GM21526 (cell line): ENCODE measurements at regions not wholly inside any gene's neighbourhood (a gene's known extent, or its start where the extent isn't known, plus 50 kb on each side); places are given as distances from the start of the nearest gene placed in this dataset.

Source experiments
- ATAC-seq: cut with Tn5 transposase; IDR thresholded peaks from one replicate; pipeline ENCODE4 v1.9.1; 2021; ENCODE audit warnings: moderate library complexity; ENCODE audit not compliant: unreplicated experiment, low FRiP score

DNA sequence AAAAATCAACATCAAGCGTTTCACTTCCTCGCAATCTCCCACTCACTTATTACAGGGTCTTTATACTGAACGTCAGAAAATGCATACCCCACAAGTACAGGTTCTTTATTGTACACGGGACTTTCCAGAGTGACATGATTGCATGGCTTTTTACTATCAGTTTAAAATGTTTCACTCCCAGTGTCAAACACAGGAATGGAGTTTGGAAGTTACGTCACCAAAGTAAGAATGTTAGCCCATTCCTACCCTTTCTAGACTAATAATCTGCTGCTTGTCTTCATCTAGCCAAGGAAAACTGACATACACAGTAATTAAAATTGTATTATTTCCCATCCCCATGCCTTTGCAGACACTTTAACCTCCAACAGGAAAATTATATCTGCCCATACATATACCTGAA lies 624.2 kb downstream of the BCL11B start:
- ATAC-seq = no peak

DNA sequence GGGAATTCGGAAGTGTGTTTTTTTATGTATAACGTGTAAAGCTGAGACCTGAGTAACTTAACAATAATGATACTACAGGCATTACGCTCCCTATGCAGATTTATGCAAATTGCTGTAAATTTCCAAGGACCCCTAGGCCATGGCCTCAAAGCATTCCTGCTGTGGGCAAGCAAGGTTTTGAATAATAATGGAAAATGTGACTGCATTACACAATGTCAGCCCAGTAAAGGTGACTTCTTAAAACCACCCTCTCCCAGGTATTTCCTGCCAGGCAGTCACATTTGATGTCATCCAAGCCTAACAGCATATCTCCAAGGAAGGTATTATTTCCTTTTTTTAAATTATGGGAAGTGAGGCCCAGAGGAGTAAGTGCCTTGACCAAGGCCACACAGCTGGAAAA lies 621.0 kb downstream of the BCL11B start:
- no peak for ATAC-seq

DNA sequence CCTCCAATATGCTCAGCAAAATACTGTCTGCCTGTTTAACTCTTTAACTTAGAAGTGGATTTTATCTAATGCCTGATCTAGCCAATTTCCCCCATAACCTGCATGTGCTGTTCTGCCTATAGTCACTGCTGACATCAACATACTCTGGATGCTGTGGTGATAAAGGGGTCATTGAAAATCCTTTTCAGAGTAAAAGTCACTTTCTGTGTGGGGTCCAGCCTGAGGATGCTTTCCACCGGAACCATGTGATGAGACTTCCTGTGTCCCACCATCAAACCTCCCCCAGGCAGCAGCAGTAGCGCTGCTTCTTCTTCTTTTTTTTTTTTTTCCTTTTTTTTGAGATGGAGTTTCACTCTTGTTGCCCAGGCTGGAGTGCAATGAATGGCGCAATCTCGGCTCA lies 607.0 kb downstream of the BCL11B start:
- no peak for ATAC-seq

DNA sequence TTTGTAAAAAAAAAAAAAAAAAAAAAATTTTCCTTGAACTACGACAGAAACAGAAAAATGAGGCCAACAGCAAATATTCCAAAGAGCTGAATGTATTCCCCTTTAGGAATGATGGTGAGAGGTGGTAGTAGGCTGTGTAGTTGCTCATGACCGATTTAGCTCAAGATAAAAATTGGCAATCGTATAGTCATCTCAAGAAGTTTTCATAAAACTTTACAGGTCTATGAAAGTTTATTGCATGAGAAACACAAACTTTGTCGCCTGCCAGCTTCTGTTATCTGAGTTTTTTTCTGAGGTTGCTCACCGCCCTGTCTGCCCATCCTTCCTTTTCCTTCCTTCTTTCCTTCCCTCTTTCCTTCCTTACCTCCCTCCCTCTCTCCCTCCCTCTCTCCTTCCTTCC lies 605.5 kb downstream of the BCL11B start:
- no peak for ATAC-seq

DNA sequence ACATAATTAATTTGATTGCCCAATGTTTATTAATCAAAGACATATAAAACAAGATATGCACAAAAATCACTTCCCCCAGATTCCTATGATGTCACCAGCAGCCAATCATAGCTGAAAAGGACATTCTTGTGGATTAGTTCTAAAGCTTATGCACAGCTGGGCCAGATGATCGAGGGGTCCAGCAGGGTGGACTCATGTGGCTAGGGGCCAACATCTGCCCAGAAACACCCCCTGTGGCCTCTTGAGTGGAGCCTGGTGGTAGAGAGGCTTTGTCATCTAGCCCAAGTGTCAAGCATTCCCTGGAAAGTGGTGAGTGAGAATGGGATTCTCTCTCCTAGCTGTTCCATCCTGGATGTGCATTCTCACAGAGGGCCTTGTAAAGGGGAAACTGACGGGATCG lies 590.0 kb downstream of the BCL11B start:
- ATAC-seq = no peak

DNA sequence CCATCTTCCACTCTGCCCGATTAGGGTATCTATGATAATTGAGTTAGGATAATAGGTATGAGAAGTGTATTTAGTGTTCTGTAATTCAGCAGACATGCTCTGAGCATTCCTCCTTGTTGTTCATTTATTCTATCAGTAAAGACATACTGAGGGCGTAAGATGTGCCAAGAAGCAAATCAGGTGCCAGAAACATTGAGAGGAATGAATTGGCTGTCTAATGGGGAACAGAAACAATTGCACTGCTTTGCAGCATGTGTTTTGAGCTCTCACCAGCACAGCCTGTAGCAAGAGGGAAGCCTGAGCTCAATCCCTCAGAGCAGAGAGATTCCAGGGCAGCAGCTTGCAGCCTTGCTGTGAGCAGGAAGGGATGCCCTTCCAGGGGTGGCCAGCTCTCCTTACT lies 589.3 kb downstream of the BCL11B start:
- no peak for ATAC-seq

DNA sequence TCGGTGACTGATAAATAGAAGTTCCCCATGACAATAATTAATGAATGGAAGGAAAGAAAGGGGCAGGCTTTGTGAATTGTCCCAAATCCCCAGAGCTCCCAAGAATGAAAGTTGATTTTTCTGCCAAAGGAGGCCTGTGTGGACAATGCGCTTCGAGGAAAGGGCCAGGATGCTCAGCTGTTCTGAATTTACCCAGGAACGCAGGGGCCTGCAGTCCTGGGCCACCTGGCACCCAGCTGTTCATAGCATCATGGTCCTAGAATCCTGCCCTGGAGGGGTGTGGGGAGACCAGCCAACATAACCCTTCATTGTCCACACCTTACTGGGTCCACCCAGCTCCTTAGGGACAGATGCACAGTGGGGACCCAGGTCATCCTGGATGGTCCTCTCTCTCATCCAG lies 587.5 kb downstream of the BCL11B start:
- ATAC-seq = no peak

DNA sequence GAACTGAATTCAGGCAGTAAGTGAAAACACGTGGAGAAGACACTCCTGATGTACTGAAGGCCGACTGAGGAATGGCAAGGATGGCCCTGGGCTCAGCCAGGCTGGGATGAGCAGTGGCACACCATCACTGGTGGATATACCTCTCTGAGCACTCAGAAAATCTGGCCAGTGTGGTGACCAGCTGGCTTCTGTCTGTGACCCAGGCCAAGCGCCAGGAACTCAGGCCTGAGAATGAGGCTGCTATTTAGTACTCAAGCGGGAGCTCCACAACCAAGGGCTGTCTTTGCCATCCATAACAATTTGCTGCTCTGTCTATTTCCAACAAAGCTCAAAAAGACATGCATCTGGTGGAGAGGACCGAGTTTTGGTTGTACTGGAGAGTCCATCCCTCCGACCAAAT lies 586.3 kb downstream of the BCL11B start:
- ATAC-seq = no peak

DNA sequence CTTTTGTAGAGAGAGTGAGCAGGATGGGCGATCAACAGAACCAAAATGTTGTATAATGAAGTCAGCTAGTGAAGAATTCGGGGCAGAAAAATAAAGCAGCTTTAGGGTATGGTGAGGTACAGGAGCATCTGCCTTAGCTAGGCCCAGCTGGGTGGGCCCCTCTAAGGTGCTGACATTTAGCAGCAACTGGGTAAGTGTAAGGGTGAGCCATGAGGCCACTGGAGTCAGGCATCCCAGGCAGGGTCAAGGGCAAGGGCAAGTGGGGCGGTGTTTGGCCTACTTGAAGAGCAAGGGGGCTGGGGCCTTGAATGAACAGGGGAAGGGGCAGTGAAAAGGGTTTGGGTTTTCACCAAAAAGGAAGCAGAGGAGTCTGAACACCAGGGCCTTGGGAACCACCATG lies 583.6 kb downstream of the BCL11B start:
- ATAC-seq = no peak

DNA sequence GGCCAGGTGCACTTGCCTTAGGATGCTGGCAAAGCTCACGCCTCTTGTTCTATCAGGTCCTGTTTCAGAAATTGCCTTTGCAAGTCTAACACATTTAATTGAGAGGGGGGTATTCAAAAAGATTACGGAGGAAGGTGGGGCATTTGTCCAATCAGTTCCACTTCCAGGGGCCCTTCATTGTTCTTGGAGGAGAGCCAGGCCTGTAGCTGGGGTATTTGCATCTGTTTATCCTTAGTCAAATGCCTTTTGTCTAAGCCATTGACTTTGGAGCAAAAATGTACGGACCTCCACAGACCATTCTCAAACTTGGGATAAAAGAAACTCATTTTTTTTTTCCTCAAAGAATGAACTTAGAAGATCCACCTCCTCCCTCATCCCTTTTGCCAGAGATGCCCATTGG lies 582.0 kb downstream of the BCL11B start:
- no peak for ATAC-seq

DNA sequence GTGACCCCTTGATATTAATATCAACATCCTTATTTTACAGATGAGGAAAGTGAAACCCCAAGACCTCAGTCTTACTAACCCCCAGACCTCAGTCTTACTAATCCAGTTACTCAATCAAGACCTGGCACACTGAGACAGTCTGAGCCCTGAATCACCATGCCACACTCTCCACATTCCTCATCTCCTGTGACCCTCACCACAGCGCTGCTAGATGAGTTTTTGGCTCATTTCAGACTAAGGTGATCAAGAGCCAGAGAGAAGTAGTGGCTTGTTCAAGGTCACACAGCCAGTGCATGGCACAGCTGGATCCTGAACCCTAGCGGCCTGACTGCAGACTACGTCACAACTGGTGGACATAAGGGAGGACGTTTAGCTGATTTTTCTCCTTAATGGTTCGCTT lies 579.2 kb downstream of the BCL11B start:
- ATAC-seq = no peak

DNA sequence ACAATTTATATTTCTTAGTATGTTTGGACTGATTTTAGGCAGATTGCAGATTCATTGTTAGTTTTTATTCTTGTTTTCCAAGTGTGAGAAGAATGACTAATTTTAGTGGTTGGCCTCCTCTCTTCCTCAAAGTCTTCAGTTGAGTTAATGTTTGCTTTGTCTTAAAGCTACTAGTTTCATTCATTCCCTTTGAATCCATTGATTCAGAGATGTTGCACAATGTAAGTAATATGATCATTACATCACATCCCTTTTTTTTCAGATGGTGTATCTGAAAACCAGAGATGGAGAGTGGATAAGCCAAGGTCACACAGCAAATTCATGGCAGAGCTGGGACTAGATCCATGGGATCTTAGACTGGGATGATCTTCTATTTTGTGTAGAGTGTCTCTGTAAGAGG lies 577.5 kb downstream of the BCL11B start:
- no peak for ATAC-seq

DNA sequence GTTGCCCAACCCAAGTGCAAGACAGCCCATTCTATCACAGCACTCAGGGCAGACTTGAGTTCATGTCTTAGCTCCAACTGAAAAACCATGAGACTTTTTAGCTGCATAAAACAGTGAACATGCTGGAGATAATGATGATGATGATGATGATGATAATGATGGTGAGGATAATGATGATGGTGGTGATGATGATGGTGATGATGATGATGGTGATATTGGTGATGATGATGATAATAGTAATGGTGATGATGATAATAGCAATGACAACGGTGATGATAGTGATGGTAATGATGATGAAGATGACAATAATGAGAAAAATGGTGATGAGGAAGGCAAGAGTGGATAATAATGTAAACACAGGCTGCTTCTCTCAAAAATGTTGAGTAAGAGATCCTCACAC lies 576.2 kb downstream of the BCL11B start:
- ATAC-seq = no peak

DNA sequence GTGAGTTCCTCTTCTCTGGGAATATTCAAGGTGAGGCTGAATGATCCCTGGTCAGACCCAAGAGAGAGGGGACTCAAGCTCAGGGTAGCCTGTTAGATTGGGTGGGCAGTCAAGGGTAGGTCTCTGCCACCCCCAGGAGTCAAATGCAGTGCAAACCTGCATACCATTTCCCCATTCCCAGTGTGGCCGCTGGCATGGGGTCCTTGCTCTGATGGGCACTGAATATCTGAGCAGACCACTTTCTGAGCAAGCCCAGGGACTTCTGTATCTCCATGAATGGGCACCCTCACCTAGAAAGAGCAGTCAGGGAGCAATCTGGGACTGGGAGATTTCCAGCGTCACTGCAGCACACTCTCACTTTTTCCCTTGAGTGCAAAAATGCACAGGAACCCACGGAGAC lies 573.7 kb downstream of the BCL11B start:
- no peak for ATAC-seq

DNA sequence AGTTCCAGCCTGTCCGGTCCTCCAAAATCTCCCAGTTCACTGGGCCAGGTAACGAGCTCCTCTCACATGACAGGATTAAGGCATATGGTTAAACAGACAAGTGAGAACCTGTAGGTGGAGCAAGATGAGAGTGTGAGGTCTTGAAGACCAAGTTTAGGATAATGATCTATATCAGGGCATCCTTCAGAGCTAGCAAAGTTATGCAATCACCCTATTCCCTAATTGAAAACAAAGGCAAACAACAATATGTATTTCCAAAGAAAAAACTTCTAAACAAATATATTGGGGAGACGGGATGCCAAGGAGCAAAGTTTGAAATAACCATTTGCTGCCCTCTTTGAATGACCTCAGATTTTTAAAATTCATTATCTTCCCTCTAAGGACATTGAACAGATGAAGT lies 571.2 kb downstream of the BCL11B start:
- ATAC-seq = no peak

DNA sequence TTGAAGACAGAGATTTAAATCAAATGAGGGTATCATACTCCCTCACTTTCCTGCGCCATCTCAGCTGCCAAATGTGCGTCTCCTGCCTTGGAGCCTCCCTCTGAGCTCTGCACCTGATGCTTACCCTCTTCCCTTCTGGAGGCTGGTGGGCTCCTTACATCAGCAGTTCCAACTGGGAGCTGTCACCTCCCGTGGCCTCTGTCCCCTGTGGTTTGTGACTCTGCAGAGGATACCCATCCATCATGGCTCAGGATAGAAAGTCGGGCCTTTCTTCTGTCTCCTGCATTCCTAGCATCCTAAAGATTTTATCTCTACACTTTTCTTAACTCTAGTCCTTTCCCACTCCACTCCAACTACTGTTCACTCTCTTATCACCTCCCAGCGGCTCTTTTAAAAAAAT lies 570.6 kb downstream of the BCL11B start:
- ATAC-seq = no peak

DNA sequence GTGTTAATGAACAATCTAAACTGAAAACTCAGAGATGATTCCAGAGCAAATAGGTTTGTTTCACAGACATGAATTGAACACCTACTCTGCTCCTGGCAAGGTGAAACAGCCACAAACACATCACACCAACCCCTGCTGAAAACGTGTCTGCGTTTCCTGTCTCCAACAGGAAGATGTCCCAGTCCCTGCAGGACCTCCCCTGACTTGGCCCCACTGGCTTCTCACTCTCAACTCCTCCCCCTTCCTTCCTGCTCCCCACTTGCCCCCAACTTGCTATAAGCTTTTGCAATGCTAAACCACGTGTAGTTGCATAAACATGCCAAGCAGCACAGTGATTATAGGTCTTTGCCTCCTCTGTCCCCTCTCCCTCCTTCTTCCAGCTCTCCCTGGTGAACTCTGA lies 567.6 kb downstream of the BCL11B start:
- ATAC-seq = no peak

DNA sequence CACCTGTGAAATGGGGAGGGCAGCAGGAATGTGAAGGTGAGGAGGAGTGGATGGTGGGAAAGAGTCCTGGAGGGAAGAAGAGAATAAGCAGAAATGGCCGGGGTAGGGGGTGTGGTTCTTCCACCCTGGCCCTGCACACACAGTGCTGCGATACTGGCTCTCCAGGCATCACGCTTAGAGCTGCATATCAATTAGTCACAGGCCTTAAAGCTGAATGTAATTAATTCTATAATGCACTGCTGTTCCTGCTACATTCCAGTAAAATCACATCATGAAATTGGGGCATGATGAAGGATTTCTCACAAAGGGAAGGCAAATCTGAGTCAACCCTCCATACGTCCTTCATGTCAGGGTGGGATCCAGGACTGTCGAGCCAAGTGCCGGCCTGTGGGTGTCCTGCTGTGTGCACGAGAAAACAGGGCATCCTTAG lies 566.1 kb downstream of the BCL11B start:
- ATAC-seq = no peak

DNA sequence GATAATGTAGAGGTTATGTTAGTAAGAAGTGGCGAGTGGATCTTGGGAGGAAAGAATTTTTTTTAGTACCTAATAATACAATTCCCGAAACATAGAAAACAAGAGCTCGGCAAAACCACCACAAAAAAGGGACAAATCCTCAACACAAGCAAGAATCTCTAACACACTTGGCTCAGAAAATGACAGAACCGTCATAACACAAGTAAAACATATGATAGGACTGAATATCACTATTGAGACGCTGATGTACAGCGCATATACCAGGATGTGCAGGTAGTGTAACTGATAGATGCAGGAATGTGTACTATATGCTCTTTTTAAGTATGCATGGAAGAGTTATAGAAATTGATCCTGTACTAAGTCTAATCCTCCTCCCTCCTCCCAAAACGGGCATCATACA lies 564.5 kb downstream of the BCL11B start:
- no peak for ATAC-seq

DNA sequence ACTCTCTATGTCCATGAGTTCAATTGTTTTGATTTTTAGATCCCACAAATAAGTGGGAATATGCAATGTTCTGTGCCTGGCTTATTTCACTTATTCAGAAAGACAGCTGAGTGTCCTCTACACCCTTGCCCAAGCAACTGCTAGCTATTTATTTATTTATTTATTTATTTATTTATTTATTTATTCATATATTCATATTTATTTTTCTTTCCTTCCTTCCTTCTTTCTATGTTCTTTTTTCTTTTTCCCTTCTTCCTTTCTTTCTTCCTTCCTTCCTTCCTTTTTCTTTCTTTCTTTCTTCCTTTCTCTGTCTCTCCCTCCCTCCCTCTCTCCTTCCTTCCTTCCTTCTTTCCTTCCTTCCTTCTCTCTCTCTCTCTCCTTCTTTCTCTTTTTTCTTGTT lies 563.4 kb downstream of the BCL11B start:
- ATAC-seq = no peak

DNA sequence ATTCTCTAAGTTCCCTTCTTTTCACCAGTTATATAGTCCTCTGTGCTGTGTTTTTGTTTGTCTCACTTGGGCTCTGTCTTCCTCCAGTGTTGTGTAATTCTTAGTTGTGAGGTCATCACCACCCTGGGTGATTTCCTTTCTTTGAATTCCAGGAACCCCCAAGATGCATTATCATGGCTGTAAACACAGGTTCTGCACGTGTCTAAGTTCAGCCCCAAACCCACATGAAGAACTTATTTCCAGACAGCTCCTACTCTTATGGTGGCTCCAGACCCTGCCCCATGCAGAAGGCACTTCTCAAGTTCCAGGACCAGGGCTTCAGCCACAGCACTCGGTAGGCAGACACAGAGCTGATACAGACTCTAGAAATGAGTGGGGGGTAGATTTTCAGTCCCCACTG lies 560.5 kb downstream of the BCL11B start:
- ATAC-seq = no peak

DNA sequence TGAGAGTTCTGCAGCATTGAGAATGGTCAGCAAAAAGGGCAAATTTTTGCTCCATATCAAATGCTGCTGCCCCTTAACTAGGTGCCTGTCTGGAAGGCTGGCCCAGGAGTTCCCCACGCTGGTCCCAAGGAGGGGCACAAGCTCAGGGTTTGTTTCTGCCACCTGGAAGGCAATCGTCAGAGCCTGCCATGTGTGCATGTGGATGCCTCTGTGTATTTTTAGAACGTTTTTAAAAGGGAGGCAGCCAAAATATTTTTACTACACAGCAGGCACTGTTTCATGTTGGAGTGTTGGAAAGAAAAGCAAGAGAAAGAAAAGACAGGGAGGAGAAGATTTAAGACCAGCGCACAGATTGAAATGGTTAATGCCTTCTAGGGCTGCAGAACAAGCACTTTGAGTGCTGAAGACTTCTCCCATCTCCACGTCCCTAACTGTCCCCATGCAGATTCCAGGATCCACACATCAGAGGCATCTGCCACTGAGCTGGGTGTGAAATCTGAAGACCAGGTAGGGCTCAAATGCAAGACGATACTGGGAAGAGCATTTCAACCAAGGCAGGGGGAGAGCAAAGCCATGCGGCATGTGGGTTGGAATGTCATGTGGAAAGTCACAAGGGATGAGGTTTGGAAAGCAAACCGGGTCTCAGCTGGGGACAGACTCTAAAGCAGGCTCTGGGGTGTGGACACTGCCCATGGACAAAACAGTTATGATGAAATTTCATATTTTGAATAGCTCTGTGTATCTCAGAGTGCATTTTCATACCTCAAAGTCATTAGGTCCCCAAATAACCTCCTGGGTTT lies 557.2 kb downstream of the BCL11B start:
- no peak for ATAC-seq

DNA sequence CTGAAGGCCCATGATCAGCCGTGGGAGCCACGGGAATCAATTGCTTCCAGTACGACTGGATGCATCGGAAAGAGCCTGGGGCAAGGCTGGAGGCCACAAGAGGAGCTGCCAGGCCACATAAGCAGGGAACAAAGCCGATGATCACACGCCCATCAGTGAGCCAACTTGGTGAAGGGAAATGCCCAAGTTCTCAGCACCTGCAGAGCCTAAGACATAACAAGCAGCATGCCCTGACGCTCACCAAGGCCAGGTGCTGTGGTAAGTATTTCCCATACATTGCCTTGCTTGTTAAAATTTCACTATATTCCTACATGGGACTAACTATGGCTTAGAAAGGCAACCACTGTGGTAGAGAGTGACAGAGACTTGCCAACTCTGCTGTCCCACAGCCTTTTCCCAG lies 555.9 kb downstream of the BCL11B start:
- ATAC-seq = no peak
